Amygdala (tissue), 56 donors: ENCODE measurements at regions not wholly inside any gene's neighbourhood (a gene's known extent, or its start where the extent isn't known, plus 50 kb on each side); places are given as distances from the start of the nearest gene placed in this dataset.
"Not testable (repeated sequence)": the region's sequence is repeated elsewhere in the genome, so short reads cannot be mapped to it uniquely, and the experiment has no call there.

ENCODE experiments used
- DNase-seq, 56 donors: peaks; one replicate each; lab custom pipeline; 2025; lab: John Stamatoyannopoulos, UW

DNA sequence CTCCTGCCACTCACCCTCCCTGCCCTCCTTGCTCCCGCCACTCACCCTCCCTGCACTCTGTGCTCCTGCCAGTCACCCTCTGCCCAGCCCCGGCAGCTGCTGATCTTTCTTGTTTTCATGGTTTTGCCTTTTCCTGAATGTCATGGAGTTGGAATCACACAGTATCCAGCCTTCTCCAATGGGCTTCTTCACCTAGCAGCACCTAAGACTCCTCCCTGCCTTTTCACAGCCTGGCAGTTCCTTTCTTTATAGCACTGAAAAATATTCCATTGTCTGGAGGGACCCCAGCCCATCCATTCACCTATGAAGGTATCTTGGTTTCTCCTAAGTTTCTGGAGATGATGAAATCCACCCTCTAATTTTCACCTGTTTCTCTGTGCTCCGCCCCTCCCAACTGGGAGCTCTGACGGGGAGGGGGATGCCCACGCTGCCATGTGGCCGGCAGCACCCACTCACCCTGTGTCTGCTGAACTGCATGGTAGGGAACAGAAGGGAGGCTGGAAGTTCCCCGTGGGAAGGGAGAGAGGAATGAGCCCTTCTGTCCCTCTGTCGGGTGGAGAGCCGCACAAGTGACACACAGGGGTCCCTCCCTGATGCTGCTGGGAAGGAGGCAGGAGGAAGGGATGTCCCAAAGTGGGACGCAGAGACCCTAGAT lies 144.9 kb upstream of the ZNF469 start:
- DNase-seq, result peak in 3 of 56 donors; percentile 8 to 22 (median 9)

DNA sequence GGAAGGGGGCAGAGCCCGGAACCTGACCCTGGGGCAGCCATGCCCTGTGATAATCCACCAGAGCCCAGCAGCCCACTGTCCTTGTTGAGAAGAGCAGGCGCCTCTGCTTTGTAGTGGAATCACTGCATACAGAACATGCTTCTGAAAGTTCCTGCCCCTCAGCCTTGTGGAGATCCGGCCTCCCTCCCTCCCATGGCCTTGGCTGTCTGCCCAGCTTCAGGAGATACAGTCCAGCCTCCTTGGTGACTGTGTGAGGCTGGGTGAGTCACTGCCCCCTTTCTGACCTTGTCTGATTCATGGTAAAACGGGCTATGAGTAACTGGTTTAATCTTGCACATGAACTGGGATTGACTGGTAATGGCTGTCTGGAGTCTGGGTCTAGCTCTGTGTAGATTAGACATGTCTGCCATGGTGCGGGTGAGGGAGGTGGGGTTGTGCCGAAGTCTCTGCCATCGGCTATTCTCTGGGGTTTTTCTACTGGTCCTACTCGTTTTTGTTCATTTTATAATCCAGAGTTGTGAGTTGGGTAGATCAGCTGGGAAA lies 144.0 kb upstream of the ZNF469 start:
- DNase-seq, result peak in 3 of 56 donors; percentile 7 to 23 (median 19)

GRCh38 chr16:88240118-88240517 lies 142.6 kb upstream of the ZNF469 start:
- not testable (repeated sequence) for DNase-seq

GRCh38 chr16:88240776-88241175 lies 142.0 kb upstream of the ZNF469 start:
- DNase-seq, result not testable (repeated sequence)

DNA sequence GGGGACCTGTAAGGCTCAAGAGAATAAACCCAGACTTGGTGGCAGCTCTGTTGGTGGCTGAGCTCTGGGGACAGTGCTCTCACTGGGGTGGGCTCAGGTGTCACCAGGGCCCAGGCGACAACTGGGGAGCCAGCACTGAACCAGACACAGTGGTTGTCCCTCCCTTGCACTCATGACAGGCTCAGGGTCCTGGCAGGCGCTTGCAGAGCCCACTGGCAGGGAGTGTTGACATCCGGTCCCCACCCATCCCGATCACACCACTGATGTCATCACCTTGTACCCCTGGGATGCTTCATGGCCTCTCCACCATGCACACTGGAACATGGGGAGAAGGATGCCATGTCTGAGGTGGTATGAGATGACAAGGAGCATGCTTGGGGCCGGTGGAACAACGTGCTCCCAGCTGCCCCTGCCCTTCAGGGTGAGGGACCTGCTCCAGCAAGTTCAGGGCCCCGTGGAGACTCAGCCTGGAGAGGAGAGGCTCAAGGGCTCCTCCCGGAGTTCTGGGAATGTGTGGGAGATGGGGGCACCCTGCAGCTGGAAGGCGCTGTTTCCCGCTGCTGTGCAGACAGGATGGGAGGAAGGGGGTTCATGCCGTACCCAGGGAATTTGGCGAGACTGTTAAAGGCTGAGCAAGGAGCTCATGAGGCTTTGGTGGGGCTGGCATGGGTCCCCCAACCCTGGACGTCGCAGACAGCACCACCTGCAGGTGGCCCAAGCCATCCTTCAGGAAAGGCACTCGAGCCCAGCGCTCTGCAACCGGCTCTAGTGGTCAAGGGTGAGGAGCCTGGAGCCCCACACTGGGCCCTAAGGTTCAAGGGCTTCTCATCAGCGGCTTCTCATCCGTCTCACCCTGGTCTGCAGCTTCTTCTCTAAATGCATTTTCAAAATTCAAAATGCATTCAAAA lies 141.1 kb upstream of the ZNF469 start:
- DNase-seq, result not testable (repeated sequence)

DNA sequence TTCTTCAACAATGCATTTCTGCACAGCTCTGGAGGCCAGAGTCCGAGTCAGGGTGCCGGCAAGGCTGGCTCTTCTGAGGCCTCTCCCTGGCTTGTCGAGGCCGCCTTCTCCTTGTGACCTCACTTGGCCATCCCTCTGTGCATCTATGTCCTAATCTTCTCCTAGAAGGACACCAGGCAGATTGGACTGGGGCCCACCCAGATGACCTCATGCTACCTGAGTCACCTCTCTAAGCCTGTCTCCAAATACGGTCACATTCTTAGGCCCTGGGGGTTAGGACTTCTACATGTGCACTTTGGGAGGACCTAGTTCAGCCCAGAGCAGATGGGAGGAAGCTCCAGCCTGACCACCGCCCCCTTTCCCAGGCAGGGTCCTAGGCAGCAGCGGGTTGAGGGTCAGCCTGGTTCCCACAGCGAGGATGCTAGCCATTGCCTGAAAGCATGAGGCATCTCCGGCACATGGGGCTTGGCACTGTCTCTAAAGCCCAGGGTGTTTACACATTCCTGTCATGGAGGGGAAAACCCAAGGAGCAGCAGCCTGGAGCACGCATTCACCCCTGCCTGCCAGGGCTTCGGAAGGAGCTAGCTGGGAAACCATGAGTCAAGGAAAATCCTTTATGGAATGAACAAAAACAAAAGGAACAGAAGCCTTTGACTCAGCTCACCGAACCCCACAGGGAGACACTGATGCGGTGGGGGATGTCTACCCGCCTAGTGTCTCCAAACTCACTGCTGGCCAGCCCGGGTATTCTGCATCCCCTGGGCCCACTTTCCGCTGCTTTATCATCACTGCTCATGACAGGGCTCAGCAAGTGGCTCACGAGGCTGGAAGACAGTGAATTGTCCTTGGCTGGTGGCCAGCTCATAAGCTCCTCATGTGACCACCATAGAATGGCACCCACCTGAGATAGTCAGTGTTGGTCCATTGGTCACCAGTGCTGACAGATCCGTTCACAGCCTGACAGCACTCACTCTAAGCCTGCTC lies 140.2 kb upstream of the ZNF469 start:
- DNase-seq, result not testable (repeated sequence)

DNA sequence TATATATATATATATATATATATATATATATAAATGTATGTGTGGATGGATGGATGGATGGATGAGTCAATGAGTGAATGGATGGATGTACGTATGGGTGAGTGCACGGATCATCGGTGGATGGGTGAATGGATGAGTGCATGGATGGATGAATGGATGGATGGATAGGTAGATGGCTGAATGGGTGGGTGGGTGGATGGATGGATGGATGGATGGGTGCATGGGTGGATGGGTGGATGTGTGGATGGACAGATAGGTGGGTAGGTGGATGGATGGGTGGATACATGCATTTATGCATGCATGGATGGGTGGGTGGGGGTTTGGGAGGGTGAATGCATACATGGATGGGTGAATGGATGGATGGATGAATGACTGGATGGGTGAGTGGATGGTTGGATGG lies 138.8 kb upstream of the ZNF469 start:
- DNase-seq, result not testable (repeated sequence)

DNA sequence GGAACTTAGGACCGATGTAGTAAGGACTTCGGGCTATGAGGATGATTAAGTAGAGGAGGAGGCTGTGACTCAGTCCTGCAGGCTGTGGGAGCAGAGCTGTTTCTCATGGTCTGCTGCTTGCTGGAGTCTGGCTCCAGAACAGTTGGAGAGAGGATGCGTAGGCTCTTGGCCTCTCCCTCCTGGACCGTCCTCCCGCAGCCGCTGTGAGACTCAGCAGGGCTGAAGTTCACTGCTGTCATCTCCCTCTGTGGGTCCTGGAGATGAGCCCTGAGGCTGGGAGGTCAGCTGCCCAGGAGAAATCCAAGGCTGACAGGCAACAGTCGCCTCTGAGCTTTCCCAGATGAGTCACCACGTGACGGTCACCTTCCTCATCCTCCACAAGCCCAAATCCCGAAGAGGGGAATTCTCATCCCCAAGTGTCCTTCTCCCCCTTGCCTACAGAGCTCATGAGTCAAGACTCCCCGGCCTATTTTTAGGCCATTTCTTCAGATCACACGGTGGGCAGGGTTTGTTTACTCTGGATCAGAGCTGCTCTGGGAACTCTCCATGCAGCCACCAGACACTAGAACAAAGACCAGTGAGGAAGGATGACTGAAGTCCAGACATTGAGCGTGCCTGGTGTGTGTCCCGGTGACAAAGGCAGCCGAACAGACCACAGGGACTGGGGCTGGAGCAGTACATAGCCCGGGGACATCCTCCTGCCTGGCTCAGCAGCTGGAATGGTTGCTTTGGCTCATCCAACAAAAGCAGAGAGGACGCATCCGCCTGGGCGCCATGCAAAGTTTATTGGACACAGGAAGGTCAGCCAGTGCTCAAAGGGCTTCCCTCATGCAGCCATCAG lies 137.3 kb upstream of the ZNF469 start:
- peak in 3 of 56 donors; percentile 7 to 30 (median 15) for DNase-seq

DNA sequence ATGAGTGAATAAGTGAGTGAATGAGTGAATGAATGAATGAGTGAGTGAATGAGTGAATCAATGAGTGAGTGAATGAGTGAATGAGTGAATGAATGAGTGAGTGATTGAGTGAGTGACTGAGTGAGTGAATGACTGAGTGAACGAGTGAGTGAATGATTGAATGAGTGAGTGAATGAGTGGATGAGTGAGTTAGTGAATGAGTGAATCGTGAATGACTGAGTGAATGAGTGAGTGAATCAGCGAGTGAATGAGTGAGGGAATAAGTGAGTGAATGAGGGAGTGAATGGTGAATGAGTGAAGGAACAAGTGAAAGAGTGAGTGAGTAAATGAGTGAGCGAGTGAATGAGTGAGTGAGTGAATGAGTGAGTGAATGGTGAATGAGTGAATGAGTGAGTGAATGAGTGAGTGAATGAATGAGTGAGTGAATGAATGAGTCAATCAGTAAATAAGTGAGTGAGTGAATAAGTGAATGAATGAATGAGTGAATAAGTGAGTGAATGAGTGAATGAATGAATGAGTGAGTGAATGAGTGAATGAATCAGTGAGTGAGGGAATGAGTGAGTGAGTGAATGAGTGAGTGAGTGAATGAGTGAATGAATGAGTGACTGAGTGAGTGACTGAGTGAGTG lies 135.7 kb upstream of the ZNF469 start:
- not testable (repeated sequence) for DNase-seq

GRCh38 chr16:88247583-88247966 lies 135.2 kb upstream of the ZNF469 start:
- DNase-seq, result not testable (repeated sequence)

GRCh38 chr16:88248761-88249160 lies 134.0 kb upstream of the ZNF469 start:
- DNase-seq, result not testable (repeated sequence)

- not testable (repeated sequence) for DNase-seq
Measured at GRCh38 chr16:88250381-88250780, 132.4 kb upstream of the ZNF469 start.

GRCh38 chr16:88252057-88252794 lies 130.5 kb upstream of the ZNF469 start:
- not testable (repeated sequence) for DNase-seq

GRCh38 chr16:88258141-88258540 lies 124.6 kb upstream of the ZNF469 start:
- DNase-seq, result not testable (repeated sequence)

- DNase-seq, result not testable (repeated sequence)
Measured at GRCh38 chr16:88258764-88259525, 123.8 kb upstream of the ZNF469 start.

DNA sequence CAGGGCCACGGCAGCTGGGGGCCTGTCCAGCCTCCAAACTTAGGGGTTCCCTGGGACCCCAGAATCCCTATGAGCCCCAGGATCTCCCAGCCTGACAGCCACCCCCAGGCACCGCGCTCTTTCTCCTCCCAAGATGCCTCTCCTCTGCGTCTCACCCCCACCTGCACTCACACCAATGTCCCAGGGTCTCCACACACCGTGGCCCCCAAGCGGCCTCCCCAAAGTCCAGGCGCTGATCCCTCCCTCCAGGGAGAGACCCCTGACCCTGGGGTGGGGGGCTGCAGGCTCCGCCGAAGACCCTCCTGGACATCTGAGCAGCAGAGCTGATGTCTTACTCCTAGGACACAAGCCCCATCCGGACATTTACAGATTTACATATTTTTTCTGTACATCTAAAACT lies 123.2 kb upstream of the ZNF469 start:
- not testable (repeated sequence) for DNase-seq

GRCh38 chr16:88260146-88260545 lies 122.6 kb upstream of the ZNF469 start:
- DNase-seq, result not testable (repeated sequence)
